GM21619 (cell line): ENCODE measurements at regions not wholly inside any gene's neighbourhood (a gene's known extent, or its start where the extent isn't known, plus 50 kb on each side); places are given as distances from the start of the nearest gene placed in this dataset.
"Not testable (repeated sequence)": the region's sequence is repeated elsewhere in the genome, so short reads cannot be mapped to it uniquely, and the experiment has no call there.

Source experiments
- ATAC-seq: cut with Tn5 transposase; IDR thresholded peaks from one replicate; pipeline ENCODE4 v1.9.1; 2021; ENCODE audit not compliant: unreplicated experiment

GRCh38 chr3:81375921-81376320 lies 385.5 kb downstream of the GBE1 start:
- ATAC-seq = no peak

- ATAC-seq = no peak
Measured at GRCh38 chr3:81364411-81364810, 397.0 kb downstream of the GBE1 start.

- no peak for ATAC-seq
Measured at GRCh38 chr3:81363816-81364215, 397.6 kb downstream of the GBE1 start.

- ATAC-seq = no peak
Measured at GRCh38 chr3:81354119-81354518, 407.3 kb downstream of the GBE1 start.

- peak; percentile 62 for ATAC-seq
Measured at GRCh38 chr3:81352867-81353266, 408.6 kb downstream of the GBE1 start.

- ATAC-seq = no peak
Measured at GRCh38 chr3:81349816-81350340, 411.6 kb downstream of the GBE1 start.

GRCh38 chr3:81339040-81339845 lies 422.2 kb downstream of the GBE1 start:
- ATAC-seq = peak; percentile 86

- no peak for ATAC-seq
Measured at GRCh38 chr3:81336470-81336869, 425.0 kb downstream of the GBE1 start.

- not testable (repeated sequence) for ATAC-seq
Measured at GRCh38 chr3:81329835-81330234, 431.6 kb downstream of the GBE1 start.

- ATAC-seq = no peak
Measured at GRCh38 chr3:81326245-81326644, 435.2 kb downstream of the GBE1 start.

- ATAC-seq = no peak
Measured at GRCh38 chr3:81320862-81321261, 440.6 kb downstream of the GBE1 start.

- ATAC-seq = no peak
Measured at GRCh38 chr3:81315030-81315429, 446.4 kb downstream of the GBE1 start.

GRCh38 chr3:81311321-81311720 lies 450.1 kb downstream of the GBE1 start:
- ATAC-seq = no peak

- ATAC-seq = no peak
Measured at GRCh38 chr3:81308306-81308705, 453.1 kb downstream of the GBE1 start.

- no peak for ATAC-seq
Measured at GRCh38 chr3:81307221-81307620, 454.2 kb downstream of the GBE1 start.

GRCh38 chr3:81303321-81303720 lies 458.1 kb downstream of the GBE1 start:
- no peak for ATAC-seq

- ATAC-seq = peak; percentile 79
Measured at GRCh38 chr3:81302045-81302444, 459.4 kb downstream of the GBE1 start.

GRCh38 chr3:81301230-81301629 lies 460.2 kb downstream of the GBE1 start:
- ATAC-seq = no peak

- no peak for ATAC-seq
Measured at GRCh38 chr3:81300324-81300927, 461.0 kb downstream of the GBE1 start.

GRCh38 chr3:81299481-81299880 lies 462.0 kb downstream of the GBE1 start:
- ATAC-seq = no peak

- no peak for ATAC-seq
Measured at GRCh38 chr3:81295906-81296577, 465.4 kb downstream of the GBE1 start.

GRCh38 chr3:81293156-81293555 lies 468.3 kb downstream of the GBE1 start:
- ATAC-seq = no peak
